Activated naive CD4-positive, alpha-beta T cell (primary cell): ENCODE measurements at regions not wholly inside any gene's neighbourhood (a gene's known extent, or its start where the extent isn't known, plus 50 kb on each side); places are given as distances from the start of the nearest gene placed in this dataset.

Source experiments
- DNase-seq, 4 experiments: peaks; one replicate each; lab custom pipeline; 2025; lab: John Stamatoyannopoulos, UW

DNA sequence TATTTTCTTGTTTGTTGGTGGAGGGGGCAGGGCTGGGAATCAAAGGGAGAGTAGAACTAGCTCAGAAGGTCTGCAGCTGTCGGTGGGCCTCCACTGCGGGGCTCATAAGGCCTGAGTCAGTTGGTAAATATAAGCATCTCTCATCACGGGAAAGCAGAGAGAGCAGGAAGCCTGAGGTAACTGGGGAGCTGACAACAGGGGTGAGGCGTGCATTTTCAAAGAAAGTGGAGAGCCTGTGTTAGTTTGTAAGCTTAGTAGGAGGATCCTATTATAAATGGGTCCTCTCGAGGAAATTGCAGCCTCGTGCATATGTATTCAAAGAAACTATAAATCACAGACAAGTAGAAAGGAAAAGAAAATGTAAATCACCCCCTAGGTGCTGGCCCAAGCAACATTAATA is 221.0 kb upstream of the CDH13 start:
- no peak for DNase-seq

DNA sequence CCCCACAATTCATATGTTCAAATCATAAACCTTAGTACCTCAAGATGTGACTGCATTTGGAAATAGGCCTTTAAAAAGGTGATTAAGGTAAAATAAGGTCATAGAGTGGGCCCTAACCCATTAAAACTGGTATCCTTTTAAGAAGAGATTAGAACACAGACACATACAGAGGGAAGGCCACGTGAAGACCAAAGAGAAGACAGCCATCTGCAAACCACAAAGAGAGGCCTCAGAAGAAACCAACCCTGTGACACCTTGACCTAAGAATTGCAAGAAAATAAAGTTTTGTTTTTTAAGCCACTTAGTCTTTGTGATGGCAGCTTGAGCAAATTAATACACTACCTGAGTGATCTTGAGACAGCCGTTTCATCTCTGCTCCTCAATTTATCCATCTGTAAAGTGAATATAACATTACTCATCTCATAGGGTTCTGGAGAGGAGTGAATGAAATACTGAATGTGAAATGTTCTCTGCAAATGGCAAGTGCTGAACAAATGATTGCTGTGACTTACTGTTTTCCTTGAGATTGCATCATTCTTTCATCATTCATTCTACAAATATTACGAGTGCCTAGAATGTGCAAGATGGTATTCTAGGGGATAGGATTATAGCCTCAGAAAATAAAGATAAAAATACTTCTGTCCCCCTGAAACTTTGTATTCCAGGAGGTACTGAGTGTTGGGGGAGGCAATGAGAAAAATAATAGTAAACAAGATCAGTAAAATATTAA is 222.0 kb upstream of the CDH13 start:
- no peak for DNase-seq

DNA sequence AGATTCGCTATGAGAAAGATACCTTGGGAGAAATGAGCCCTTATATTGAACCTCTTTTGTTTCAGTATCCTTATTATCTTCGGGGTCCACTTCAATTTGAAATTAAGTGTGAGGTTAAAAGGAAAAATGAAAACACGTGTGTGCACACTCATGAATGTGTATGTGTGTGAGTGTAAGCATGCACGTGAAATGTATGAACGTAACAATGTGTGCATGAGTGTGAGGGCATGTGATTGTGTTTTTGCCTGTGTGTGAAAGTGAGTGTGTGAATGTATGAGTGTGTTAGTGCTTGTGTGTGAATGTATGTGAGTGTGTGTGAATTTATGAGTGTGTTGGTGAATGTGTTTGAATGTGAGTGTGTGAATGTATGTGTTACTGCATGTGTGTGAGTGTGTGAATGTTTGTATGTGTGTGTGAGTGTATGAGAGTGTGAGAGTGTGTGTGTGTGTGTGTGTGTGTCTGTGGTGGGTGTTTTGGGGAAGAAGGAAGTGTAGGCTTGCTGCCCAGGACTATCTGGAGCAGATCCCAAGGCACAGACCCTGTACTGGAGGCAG is 224.0 kb upstream of the CDH13 start:
- no peak for DNase-seq

DNA sequence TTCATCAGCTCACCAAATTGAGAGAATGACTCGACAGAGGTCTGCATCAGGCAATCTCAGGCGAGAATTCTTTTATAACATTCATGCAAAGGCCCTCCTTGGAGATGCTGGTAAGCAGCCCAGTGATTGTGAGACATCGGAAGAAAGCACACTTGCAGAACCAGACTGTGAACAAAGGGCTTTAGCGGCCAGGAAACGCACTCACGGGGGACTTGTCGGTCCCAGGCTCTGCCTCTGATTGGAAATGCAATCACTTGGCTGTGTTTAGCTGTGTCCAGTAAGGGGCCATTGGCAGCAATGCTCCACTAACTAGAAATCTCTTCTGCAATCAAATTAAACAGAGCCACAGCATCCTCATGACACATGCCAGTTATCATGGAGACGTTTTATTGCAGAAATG is 226.7 kb upstream of the CDH13 start:
- no peak for DNase-seq

DNA sequence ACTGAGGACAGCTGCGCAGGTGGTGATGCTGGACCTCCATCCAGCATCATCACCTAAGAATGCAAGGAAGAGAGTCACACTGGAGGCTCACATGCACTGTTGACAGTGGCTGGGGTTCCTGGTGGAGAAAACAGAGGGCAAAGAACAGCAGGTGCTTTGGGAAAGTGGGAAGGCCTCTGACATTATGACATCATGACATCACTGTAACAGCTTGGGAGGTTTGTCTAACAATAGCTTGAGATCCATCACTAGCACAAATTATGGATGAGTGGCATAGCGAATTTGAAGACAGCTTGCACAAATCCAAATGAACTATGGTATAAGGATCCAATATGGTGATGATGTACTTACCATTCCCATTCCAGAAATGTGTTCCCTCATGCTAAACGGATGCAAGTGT is 226.5 kb upstream of the MPHOSPH6 start:
- no peak for DNase-seq

DNA sequence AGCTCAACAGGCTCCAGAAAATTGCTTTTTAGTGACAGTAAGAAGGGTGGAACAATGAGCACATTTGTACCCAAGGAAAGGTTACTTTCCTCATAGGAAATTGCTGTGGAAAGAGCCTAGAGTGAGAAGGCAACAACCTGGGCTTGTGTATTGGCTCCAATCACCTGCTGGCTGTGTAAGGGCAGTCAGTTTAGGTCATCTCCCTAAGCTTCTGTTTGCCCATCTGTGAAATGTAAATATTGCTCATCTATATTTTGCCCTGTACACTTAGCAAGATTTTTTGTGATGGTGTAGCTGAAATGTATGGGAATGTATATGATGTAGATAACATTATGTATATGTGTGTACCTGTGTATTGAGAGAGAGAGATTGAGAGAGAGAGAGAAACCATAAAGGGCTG is 225.2 kb upstream of the MPHOSPH6 start:
- DNase-seq = no peak

DNA sequence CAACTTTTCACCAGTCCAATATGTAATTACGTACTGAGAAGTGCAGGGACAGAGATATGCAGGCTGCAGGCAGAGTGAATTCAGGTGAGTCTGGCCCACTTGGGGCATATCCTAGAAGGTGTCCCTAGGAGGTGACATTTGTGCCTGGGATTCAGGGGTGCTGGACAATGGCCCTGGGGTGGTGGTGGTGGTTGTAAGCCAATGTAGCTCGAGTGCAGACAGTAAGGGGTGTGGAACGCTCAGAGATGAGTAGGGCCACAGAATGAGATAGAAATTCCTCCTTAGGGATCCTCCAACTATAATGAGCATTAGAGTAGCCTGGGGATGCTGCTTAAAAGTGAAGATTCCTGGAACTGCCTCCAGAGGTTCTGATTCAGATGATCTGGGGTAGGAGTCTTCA is 221.7 kb upstream of the MPHOSPH6 start:
- DNase-seq = no peak

DNA sequence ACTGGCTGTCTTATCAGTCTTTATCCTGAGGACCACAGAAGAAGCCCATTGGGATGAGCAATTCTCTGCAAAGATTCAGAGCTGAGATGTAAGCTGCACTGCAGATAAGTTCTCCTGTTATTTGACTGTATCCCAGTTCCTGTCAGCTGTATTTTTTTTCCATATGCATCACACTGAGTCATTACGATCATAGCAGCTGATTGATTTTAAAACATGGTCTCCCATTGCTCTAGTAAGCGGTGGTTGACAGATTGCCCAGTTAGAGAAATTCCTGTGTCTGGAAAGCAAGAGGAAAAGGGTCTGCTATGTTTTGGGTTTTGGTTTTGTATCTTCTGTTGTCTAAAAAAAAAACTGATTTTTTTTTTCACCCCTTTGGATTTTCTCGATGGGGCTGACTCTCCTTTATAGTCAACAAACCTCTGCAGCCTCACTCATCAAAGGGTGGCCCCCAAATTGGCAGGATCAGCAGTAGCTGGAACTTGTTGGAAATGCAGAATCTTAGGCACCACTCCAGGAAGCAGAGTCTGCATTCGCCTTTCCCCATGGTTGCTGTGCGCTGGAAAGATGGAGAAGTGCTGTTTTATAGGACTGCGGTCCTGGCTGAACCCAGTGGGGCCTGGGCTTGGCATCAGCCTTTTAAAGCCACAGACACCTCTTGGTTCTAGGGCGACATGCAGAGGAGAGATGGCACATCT is 220.1 kb upstream of the MPHOSPH6 start:
- no peak for DNase-seq

DNA sequence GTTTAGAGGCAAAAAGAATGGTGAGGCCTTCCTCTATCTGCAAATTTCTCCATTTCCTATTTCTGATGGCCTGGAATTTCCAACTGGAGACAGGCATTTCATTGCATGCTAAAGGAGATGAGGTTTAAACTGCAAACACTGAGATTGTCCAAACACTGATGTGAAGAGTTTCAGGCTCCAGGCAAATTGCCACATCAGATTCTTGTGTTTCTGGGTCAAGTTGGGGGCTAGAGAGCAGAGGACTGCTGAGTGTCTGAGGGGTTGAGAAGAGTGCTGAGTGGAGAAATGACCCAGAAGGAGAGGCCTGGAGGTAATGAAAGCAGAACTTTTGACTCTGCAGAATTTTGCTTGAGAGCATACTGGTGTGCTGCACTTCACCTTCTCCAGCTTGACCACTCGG is 216.7 kb upstream of the MPHOSPH6 start:
- no peak for DNase-seq

DNA sequence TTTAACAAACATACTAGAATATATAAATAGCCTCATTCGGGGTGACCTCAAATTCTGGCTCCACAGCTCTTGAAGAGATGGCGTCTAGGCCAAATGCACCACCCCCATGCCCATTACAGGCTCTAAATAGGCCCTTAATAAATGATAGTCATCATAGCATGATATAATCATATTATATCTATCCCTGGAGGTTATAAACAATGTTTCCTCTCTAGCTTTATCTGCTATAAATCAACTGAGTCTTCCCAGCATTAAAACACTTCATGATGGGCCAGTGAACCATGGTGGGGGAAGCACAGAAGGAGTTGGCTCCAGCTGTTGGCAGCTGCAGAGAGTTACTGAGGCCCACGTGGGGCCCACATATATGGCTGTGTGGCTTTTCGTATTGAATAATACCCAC is 214.9 kb upstream of the MPHOSPH6 start:
- no peak for DNase-seq

DNA sequence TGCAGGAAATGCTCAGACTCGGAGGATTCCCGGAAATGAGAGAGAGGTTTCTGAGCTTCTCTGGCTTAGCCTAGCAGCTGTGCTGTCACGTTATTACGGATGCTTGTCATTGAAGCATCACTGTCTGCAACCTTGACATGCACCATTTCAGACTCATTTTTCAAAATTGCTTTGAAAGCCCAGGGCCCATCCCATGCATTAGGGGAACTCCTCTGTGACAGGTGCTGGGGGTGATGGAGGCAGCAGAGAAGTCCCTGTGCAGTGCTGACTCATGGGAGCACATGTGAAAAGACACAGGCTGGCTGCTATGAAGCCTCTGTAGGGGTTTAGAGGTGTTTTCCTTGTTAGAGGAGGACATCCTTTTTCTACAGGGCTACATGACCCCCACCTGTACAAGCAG is 214.0 kb upstream of the MPHOSPH6 start:
- no peak for DNase-seq

DNA sequence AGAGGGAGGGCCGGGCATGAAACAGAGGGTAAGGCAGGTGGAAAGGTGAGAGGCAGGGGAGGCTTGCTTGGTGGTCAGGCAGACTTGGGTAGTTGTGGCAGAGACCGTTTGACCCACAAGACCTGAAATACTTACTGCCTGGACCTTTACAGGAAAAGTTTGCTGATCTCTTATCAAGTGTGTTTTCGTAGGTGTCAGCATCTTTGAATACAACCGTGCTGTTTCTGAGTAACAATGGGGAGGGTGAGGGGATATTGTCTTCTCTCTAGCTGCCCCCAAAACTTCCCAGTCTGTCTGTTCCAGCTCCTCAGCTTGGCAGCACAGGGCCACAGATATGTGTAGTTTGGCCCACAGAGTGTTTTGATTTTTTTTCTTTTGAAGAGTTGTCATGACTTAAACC is 212.5 kb upstream of the MPHOSPH6 start:
- DNase-seq = no peak

DNA sequence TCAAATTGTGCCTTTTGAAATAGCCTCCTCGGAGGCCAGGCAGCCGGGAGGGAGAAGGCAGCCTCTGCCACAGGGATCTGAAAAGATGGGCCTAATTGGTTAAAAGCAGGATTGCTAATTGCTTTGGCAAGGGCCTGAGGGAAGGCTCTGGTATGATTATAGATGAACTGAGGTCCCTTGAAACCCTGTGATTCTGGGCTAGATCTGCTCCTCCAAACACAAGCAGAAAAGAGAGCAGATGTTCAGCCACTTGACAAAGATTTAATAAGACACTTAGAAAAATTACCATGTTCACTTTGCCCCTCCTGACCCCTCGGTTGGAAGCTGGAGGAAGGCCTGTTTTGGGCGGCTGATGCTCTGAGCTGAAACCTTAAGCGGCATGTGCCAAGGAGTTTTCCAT is 209.5 kb upstream of the MPHOSPH6 start:
- no peak for DNase-seq

DNA sequence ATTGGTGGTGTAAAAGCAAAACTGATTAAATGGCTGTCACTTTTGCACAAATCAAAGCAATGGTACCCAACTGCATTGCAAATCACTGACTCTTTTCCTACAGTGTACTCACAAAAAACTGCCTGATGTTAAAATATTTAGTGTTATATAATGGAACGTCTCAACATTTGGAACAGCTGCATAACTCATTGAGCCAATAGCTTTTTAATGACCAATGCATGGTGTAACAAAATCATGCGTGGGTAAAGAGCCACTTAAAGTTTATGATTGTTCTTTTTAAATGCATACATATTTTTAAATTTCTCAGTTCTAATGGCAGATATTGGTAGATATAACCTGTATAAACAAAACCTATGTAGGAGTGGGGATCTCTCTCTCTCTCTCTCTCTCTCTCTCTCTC is 204.0 kb upstream of the MPHOSPH6 start:
- DNase-seq = no peak

DNA sequence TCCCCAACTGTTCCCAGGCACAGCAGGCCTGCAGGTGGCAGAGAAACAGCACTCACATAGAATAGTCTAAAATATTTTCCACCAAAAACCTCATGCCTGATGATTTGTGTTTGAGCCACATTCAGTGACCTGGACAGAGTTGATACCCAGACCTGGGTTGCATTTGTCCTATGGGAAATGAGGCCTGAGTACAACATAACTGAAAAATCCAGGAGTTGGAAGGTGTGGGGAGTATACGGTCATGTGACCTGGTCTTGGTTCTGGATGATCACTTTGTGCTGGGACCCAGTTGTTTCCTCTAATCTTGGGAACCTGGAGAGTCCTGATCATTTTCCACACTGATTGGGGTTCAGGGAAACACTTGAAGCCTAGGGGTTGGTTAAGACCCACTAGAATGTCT is 200.3 kb upstream of the MPHOSPH6 start:
- no peak for DNase-seq

DNA sequence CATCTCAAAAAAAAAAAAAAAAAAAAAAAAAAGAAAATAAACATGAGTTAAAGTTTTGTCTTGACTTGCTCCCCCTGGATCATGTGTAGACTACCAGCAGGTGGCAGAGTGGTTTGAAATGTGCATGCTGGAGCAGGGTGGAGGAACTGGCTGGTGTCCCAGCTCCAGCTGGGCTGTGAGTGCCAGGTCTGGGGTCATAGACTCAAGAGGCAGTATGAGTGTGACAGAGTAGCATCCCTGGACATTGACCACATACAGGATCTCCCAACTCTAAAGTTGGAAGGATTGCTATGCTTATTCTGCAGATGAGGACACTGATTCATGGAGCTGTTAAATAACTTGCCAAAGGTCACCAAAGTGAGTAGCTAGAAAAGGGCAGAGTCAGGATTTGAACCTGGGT is 198.0 kb upstream of the MPHOSPH6 start:
- DNase-seq = no peak

DNA sequence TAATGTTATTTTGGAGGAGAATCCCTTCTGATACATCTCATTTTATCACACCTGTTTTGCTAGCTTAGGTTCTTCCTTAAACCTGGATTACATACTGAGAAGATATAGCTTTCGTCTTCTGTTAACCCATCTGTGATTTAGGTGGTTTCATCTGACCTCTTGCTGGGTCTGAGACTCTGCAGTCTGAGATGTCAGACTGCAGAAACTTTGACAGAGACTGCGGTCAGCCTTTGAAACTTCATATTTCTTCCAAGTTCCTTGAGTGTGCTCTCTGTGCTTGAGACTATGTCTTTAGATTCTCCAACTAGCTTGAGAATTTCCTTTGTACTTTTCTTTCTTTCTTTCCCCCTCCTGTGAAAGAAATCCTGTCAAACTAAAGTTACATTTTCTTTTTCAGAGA is 196.4 kb upstream of the MPHOSPH6 start:
- DNase-seq = no peak

DNA sequence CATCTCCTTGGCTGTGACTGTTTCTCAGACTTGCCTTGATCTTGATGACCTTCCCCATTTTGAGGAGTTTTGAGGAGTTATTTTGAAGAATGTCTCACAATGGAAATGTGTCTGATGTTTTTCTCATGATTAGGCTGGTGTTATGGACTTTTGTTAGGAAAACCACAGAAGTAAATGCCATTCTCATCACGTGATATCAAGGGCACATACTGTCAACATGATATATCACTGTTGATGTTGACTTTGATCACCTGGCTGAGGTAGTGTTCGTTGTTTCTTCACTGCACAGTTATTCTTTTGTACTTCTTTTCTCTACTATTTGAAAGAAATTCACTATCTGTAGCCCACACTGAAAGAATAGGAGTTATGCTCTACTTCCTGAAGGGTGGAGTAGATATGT is 194.7 kb upstream of the MPHOSPH6 start:
- no peak for DNase-seq

DNA sequence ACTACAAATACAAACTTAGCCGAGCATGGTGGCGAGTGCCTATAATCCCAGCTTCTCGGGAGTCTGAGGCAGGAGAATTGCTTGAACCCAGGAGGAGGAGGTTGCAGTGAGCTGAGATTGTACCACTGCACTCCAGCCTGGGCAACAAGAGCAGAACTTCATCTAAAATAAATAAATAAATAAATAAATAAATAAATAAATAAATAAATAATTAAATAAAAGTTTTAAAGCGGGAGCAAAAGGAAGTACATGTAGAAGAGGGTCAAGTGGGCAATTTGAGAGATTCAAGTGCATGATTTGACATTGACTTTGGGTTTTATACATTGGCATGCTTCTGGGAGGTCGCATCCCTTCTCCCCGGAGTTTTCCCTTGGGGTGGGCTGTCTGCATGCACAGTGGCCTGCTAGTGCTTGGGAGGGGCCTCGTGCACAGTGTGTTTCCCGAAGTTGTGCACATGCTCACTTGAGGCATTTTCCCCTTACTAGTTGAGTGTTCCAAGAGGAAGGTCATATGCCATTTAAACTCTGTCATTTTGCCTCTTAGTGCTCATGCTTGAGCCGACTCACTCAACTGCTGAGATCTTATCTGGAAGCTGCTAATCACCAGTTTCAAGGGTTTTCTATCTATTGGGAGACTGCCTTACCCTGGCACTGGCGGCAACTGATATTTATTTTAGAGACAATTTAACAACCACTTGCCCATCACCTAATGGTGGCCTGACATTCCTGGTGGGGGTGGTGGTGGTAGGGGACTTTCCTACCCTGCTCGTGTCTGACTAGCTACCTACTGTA is 193.2 kb upstream of the MPHOSPH6 start:
- DNase-seq = no peak

DNA sequence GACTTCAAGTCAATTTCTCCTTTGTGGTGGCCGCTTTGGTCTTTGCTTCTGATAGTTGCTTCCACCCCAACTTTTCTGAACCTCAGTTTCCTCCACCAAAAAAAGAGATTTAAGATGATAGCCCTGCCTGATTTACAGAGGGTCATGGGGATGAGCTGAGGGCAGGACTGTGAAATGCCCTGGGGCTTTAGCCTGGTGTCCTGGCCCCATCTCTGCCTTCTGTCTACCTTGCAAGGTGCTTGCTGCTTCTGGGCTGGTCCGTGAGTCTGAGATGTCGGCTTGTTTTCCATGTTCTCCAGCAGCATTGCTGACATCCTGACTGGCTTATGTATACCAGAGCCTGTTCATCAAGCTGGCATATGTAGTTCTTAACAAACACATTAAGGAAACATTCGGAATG is 191.9 kb upstream of the MPHOSPH6 start:
- no peak for DNase-seq

DNA sequence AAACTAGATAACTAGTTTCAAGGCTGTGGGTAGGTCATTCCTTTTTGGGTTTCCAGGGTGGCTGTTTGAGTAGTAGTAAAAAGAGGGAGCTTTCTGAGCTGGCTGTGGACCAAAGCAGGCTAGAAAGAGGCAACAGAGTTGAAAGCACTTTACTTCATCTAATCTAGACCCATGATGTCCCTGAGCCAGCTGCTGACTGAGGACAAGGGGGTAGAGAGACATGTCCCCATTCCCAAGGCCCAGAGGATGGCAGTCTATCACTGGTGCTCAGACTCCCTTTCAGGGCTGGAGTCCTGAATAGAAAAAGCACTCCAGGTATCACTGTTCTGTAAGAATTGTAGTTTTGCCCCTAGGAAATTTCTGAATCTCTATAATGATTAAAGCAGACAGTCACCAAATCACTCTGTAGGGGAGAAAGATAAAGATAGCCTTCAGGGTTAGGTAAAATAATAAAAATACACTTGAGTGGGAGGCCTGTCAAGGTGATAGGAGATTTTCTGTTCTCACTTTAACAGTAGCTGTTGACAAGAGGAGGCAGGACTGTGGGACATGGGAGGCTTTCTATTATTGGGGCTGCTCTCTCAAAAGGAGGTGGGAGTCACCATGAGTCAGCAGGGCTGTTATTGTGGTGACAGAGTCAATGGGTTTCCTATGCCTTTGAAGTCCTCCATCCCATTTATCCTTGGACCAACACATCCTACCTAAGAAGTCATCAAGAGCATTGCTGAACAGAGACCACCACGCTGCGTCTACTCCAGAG is 190.2 kb upstream of the MPHOSPH6 start:
- no peak for DNase-seq

DNA sequence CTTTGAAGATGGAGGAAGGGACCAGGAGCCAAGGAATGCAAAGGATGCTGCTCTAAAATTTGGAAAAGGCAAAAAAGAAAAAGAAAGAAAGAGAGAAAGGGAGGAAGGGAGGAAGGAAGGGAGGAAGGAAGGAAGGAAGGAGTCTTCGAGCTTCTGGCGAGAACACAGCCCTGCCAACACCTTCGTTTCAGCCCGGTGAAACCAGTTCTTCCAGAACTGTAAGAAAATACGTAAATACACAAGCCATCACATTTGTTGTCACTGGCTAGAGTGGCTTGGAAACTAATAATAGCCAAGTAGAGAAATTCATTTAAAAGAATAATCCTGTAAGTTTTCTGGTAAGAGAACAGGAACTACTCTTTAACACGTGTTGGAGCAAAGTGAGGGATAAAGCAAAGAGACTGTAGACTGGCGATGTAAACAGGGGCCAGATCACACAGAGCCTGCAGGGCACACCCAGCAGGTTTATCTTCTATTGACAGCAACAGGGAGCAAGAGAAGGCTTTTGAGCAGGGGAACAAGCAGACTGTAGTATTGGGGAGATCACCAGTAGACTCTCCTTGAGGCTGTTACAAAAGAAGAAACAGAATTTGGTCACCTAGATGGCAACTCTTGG is 188.7 kb upstream of the MPHOSPH6 start:
- DNase-seq = no peak
